Tibial artery (tissue), 4 donors: ENCODE measurements at regions not wholly inside any gene's neighbourhood (a gene's known extent, or its start where the extent isn't known, plus 50 kb on each side); places are given as distances from the start of the nearest gene placed in this dataset.

ENCODE experiments used
- DNase-seq, 2 donors: peaks; one replicate each; pipeline ENCODE4 v3.0.0-alpha.2; 2019
- H3K27ac ChIP-seq, 2 donors: fragments of 200-600 bp; sonication (generic) in 1 of 2; 1 replicate in 1 of 2; 2 replicates in 1 of 2; pipeline ENCODE4 v1.5.1; 2018 to 2019; ENCODE audit warnings: mild to moderate bottlenecking in 1 of 2
- H3K27me3 ChIP-seq, 2 donors: fragments of 200-600 bp; sonication (generic) in 1 of 2; one replicate each; pipeline versions ENCODE4 v1.5.1 to v1.6.0; 2016 to 2019
- H3K36me3 ChIP-seq, 3 donors: fragments of 200-600 bp; sonication (generic) in 2 of 3; one replicate each; pipeline ENCODE4 v1.5.1; 2016 to 2019; ENCODE audit warnings: mild to moderate bottlenecking in 2 of 3
- H3K4me1 ChIP-seq, 4 donors: fragments of 200-600 bp; sonication (generic) in 2 of 4; 1 replicate in 3 of 4; 2 replicates in 1 of 4; pipeline ENCODE4 v1.5.1; 2016 to 2019
- H3K4me3 ChIP-seq, 2 donors: fragments of 200-600 bp; sonication (generic) in 1 of 2; 1 replicate in 1 of 2; 2 replicates in 1 of 2; pipeline ENCODE4 v1.5.1; 2018 to 2019; ENCODE audit warnings: mild to moderate bottlenecking in 2 of 2
- H3K9me3 ChIP-seq, 3 donors: fragments of 200-600 bp; sonication (generic) in 1 of 3; one replicate each; pipeline ENCODE4 v1.5.1; 2016 to 2019
- intact Hi-C: fragments of 100-400 bp; cut with DNase I; formaldehyde crosslinking; loops from one replicate; pipeline ENCODE4 v1.15.0; 2023; ENCODE audit warnings: low total_unique reads
- TF ChIP-seq, protein P1 (sequence below), 2 experiments: fragments of 200-600 bp in 1 of 2; fragments of 450-650 bp in 1 of 2; IDR thresholded peaks; one replicate each; pipeline ENCODE4 v1.5.1; 2017 to 2019; ENCODE audit warnings: antibody characterized with exemption in 2 of 2, mild to moderate bottlenecking in 1 of 2, moderate library complexity in 1 of 2

DNA sequence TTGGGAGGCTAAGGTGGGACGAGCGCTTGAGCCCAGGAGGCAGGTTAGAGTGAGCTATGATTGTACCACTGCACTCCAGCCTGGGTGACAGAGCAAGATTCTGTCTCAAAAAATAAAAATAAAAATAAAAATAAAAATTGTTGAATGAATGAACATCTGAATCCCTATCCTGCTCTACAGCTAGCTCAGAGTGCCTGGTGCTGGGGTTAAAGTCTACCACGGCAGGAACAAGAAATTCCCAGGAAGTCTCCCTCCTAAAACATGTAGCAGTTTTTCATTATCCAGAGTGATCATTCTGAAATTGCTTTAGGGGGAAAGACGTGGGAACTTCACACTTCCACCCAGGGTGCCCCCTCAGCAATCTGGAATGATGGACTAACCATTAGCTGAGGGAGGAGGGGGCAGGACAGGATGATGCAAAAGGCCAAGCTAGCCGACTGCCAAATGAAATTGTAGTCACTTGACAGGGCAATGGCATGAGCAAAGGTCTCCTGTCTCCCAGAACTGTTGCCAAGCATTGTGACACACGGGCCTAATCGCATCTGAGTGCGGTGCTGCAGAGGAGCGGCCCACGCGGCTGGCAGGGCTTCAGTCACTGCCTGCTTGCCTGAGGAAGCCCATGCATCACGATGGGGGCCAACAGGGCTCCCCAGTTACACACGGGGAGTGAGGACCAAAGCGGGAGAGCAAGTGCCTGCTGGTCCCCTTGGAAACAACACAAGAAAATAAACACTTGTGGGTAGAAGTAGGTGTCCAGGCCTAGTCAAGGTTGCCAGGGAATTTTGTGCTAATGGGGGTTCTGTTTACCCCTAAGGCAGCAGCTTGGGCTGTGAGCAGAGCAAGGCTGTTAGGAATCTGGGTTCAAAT is 85.7 kb downstream of the NENF start:
- Histone ChIP-seq H3K4me3 (no peak overlapping the region), H3K27ac (no peak overlapping the region), H3K36me3 (no peaks in the 10 kb centered on the region), H3K4me1 (peaks cover 0 to 17% (median 15%) of the 10 kb centered on the region in 4 donors), H3K27me3 (peaks cover 0 to 16% of the 10 kb centered on the region in 2 donors), H3K9me3 (no peaks in the 10 kb centered on the region)
- intact Hi-C loops = no loop called here
- peak; percentile 34 to 79 for DNase-seq
- TF ChIP-seq, protein P1, sequence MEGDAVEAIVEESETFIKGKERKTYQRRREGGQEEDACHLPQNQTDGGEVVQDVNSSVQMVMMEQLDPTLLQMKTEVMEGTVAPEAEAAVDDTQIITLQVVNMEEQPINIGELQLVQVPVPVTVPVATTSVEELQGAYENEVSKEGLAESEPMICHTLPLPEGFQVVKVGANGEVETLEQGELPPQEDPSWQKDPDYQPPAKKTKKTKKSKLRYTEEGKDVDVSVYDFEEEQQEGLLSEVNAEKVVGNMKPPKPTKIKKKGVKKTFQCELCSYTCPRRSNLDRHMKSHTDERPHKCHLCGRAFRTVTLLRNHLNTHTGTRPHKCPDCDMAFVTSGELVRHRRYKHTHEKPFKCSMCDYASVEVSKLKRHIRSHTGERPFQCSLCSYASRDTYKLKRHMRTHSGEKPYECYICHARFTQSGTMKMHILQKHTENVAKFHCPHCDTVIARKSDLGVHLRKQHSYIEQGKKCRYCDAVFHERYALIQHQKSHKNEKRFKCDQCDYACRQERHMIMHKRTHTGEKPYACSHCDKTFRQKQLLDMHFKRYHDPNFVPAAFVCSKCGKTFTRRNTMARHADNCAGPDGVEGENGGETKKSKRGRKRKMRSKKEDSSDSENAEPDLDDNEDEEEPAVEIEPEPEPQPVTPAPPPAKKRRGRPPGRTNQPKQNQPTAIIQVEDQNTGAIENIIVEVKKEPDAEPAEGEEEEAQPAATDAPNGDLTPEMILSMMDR (IDR thresholded peaks at IDR 0.05) = no peak

DNA sequence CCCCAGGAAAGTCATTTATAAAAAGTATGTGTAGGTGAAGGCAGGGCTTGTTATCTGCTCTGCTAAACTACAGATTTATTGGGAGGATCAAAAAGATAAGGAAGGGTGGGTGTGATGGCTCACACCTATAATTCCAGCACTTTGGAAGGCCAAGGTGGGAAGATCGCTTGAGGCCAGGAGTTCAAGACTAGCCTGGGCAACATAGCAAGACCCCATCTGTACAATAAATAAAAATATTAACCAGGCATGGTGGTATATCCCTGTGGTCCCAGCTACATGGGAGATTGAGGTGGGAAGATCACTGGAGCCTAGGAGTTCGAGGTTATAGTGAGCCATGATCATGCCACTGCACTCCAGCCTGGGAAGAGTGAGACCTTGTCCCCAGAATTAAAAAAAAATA is 86.4 kb downstream of the NENF start:
- no peak overlapping the region for H3K4me3 ChIP-seq
- intact Hi-C loops = no loop called here
- H3K9me3 ChIP-seq = no peaks in the 10 kb centered on the region
- peaks cover 0 to 9% of the 10 kb centered on the region in 2 donors for H3K27me3 ChIP-seq
- no peak overlapping the region for H3K27ac ChIP-seq
- DNase-seq = no peak
- H3K36me3 ChIP-seq = no peaks in the 10 kb centered on the region
- TF ChIP-seq, protein P1 (IDR thresholded peaks at IDR 0.05) = no peak
- H3K4me1 ChIP-seq = peaks cover 0 to 10% (median 8%) of the 10 kb centered on the region in 4 donors

DNA sequence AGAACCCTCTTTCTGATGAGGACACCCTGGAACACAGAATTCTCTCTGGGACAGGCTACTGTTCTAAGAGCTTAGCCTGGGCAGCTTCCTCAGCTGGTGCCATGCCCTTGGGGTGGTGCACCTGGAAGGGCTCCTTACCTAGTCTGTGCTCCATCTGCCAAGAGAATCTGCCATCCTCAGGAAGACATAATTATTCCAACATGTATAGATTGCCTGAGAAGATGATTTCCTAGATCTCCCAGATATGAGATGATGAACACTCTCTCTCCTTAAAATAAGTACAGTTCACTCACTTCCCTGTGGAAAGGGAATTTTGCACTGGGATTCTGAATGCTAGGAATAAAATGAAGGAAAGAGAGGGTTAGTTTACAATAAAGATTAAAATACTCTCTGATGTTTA is 87.6 kb downstream of the NENF start:
- DNase-seq = no peak
- Histone ChIP-seq H3K4me1 (no peaks in the 10 kb centered on the region), H3K36me3 (no peaks in the 10 kb centered on the region), H3K27me3 (no peaks in the 10 kb centered on the region), H3K27ac (no peak overlapping the region), H3K9me3 (no peaks in the 10 kb centered on the region), H3K4me3 (no peak overlapping the region)
- intact Hi-C loops = no loop called here
- TF ChIP-seq, protein P1 (IDR thresholded peaks at IDR 0.05) = no peak

GRCh38 chr1:212520746-212521145 is 87.8 kb upstream of the ATF3 start:
- Histone ChIP-seq H3K27me3 (no peaks in the 10 kb centered on the region), H3K36me3 (no peaks in the 10 kb centered on the region), H3K4me1 (no peaks in the 10 kb centered on the region), H3K9me3 (no peaks in the 10 kb centered on the region), H3K4me3 (no peak overlapping the region), H3K27ac (no peak overlapping the region)
- DNase-seq = no peak
- TF ChIP-seq, protein P1 (IDR thresholded peaks at IDR 0.05) = no peak
- intact Hi-C loops = no loop called here

DNA sequence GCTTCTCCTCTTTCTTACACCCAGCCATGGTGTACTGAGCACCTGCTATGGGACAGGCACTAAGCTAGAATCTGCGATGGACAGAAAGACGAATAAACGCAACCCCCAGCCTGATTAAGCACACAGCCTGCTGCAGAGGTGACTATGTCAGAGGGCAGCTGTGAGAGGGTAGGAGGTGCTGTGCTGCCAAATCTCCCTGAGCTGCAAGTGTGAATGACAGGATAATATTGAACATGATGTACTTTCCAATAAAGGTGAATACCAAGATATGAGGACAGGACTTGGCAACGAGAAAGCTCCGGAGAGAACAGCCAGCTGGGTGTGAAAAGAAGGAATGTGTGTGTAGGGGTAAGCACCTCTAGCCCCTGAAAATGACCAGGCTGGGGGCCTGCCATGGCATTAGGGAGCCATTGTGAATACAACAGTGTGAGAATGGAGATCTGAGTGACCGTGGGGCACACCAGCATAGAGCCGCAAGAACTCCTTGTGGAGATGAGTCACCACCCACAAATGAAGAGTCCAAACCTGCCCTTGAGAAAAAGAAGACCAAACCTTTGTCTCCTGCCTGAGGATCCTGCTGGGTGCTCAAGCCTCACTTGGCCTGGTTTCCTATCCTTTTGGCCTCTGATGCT is 83.0 kb upstream of the ATF3 start:
- no peak for DNase-seq
- TF ChIP-seq, protein P1 (IDR thresholded peaks at IDR 0.05) = no peak
- Histone ChIP-seq H3K4me1 (no peaks in the 10 kb centered on the region), H3K9me3 (no peaks in the 10 kb centered on the region), H3K27me3 (no peaks in the 10 kb centered on the region), H3K36me3 (no peaks in the 10 kb centered on the region), H3K27ac (no peak overlapping the region), H3K4me3 (no peak overlapping the region)
- intact Hi-C loops = no loop called here
